ENCODE measurements at regions not wholly inside any gene's neighbourhood (a gene's known extent, or its start where the extent isn't known, plus 50 kb on each side); places are given as distances from the start of the nearest gene placed in this dataset.

DNA sequence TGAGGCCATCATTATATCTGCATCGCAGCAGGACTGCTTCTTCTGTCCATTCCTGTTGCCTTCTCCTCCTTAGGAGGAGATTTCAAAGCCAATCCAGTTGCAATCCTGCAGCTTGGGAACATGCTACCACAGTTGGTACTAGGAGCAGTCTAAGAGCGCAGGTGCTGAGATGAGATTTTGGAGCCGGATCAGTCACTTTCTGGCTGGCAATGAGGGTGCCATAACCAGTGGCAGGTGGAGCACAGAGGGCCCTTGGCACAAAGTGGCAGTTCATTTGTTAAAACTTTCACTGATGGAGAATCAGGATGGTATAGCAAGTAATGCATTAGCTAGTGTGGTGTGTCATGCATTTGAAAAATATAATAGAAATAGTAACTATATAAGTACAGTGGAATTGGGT lies 173.7 kb upstream of the ATP5MC3 start:
- no peak for TF ChIP-seq CTCF (IDR thresholded peaks at IDR 0.05; ENCODE audit: low read length)
- no peak for TF ChIP-seq EZH2 (IDR thresholded peaks at IDR 0.05; ENCODE audit: borderline replicate concordance, low read length)
